Aorta (tissue), 5 donors: ENCODE measurements at regions not wholly inside any gene's neighbourhood (a gene's known extent, or its start where the extent isn't known, plus 50 kb on each side); places are given as distances from the start of the nearest gene placed in this dataset.

Source experiments
- ATAC-seq: fragments of 200-7000 bp; cut with Tn5 transposase; one replicate; pipeline ENCODE4 v1.9.1; 2022; ENCODE audit warnings: moderate library complexity; ENCODE audit not compliant: low FRiP score
- DNase-seq, 2 donors: peaks; one replicate each; pipeline ENCODE4 v3.0.0-alpha.2; 2020
- H3K27ac ChIP-seq, 2 donors: one replicate each; pipeline ENCODE4 v1.5.1; 2013; ENCODE audit warnings: low read length in 2 of 2, mild to moderate bottlenecking in 2 of 2, moderate library complexity in 2 of 2, control low read depth in 1 of 2, inconsistent platforms in 1 of 2, low read depth in 1 of 2
- H3K27me3 ChIP-seq, 2 donors: one replicate each; pipeline ENCODE4 v1.6.1; 2013; ENCODE audit warnings: control low read depth in 1 of 2, low read length in 1 of 2, mild to moderate bottlenecking in 1 of 2, moderate library complexity in 1 of 2; ENCODE audit not compliant: insufficient read depth in 2 of 2, control insufficient read depth in 1 of 2
- H3K36me3 ChIP-seq, 2 donors: one replicate each; pipeline ENCODE4 v1.6.1; 2013; ENCODE audit warnings: control low read depth in 1 of 2, low read length in 1 of 2, mild to moderate bottlenecking in 1 of 2; ENCODE audit not compliant: insufficient read depth in 2 of 2, control insufficient read depth in 1 of 2
- H3K4me1 ChIP-seq, 2 donors: one replicate each; pipeline ENCODE4 v1.6.1; 2013; ENCODE audit warnings: low read length in 2 of 2, control low read depth in 1 of 2, mild to moderate bottlenecking in 1 of 2, moderate library complexity in 1 of 2; ENCODE audit not compliant: insufficient read depth in 2 of 2, control insufficient read depth in 1 of 2
- H3K4me3 ChIP-seq, 2 donors: one replicate each; pipeline ENCODE4 v1.5.1; 2013; ENCODE audit warnings: low read length in 2 of 2, control low read depth in 1 of 2, mild to moderate bottlenecking in 1 of 2
- H3K9me3 ChIP-seq: one replicate; pipeline ENCODE4 v1.6.1; 2013; ENCODE audit warnings: mild to moderate bottlenecking, low read length; ENCODE audit not compliant: control insufficient read depth
- WGBS, 2 donors: extraction: QIAGEN DNeasy Blood & Tissue Kit; methylation state at CpG; one replicate each; pipeline ENCODE4 v1.1.7; 2013; 5-methylcytosine and 5-hydroxymethylcytosine counted together
- intact Hi-C, 2 donors: fragments of 100-400 bp; cut with DNase I; formaldehyde crosslinking; loops; one replicate each; pipeline versions ENCODE4 v1.14.2 to v1.15.0; 2022
- donor health status: healthy with polysubstance abuse.
- donor health status: Bipolar disorder and iron deficiency.
- donor health status: DM: no; HTN: no; CAD: no.
- donor health status: DM: no; HTN: no; CAD: no.
- donor health status: DM: yes; HTN: yes; CAD: no.

- no peak for DNase-seq
- H3K4me1 ChIP-seq, result no peaks in the 10 kb centered on the region
- no peaks in the 10 kb centered on the region for H3K36me3 ChIP-seq
- H3K27me3 ChIP-seq, result no peaks in the 10 kb centered on the region
- no peak for ATAC-seq
- no peak overlapping the region for H3K4me3 ChIP-seq
- 84 to 92% methylated on average over 12 of the region's 12 CpGs for WGBS, 2 donors
- intact Hi-C loops, result no loop called here
- H3K27ac ChIP-seq, result no peak overlapping the region
- no peaks in the 10 kb centered on the region for H3K9me3 ChIP-seq
Observed at GRCh38 chr21:35578831-35579471, 481.4 kb downstream of the SETD4 start.

GRCh38 chr21:35578347-35578782, 482.0 kb downstream of the SETD4 start:
- 51 to 61% methylated on average over 6 of the region's 6 CpGs for WGBS, 2 donors
- intact Hi-C loops, result no loop called here
- Histone ChIP-seq H3K4me3 (no peak overlapping the region), H3K27ac (no peak overlapping the region), H3K4me1 (no peaks in the 10 kb centered on the region), H3K9me3 (no peaks in the 10 kb centered on the region), H3K27me3 (no peaks in the 10 kb centered on the region), H3K36me3 (no peaks in the 10 kb centered on the region)
- DNase-seq (no peak), ATAC-seq (no peak)

- intact Hi-C loops, result no loop called here
- no peaks in the 10 kb centered on the region for H3K9me3 ChIP-seq
- no peak overlapping the region for H3K4me3 ChIP-seq
- 79 to 80% methylated on average over 3 of the region's 3 CpGs for WGBS, 2 donors
- no peaks in the 10 kb centered on the region for H3K27me3 ChIP-seq
- ATAC-seq, result no peak
- no peak for DNase-seq
- H3K27ac ChIP-seq, result no peak overlapping the region
- no peaks in the 10 kb centered on the region for H3K36me3 ChIP-seq
- H3K4me1 ChIP-seq, result no peaks in the 10 kb centered on the region
Observed at GRCh38 chr21:35575280-35575915, 484.9 kb downstream of the SETD4 start.

- Histone ChIP-seq H3K4me1 (no peaks in the 10 kb centered on the region), H3K4me3 (no peak overlapping the region), H3K27ac (no peak overlapping the region), H3K9me3 (no peaks in the 10 kb centered on the region), H3K36me3 (no peaks in the 10 kb centered on the region), H3K27me3 (no peaks in the 10 kb centered on the region)
- DNase-seq (no peak), ATAC-seq (no peak)
- WGBS, 2 donors, result 64 to 72% methylated on average over 6 of the region's 6 CpGs
- intact Hi-C loops, result no loop called here
Observed at GRCh38 chr21:35573472-35574374, 486.6 kb downstream of the SETD4 start.

- WGBS, 2 donors, result 74 to 75% methylated on average over 7 of the region's 7 CpGs
- DNase-seq (no peak), ATAC-seq (no peak)
- no peak overlapping the region for H3K4me3 ChIP-seq
- intact Hi-C loops, result no loop called here
- no peak overlapping the region for H3K27ac ChIP-seq
- no peaks in the 10 kb centered on the region for H3K4me1 ChIP-seq
- no peaks in the 10 kb centered on the region for H3K36me3 ChIP-seq
- peaks cover under 1% of the 10 kb centered on the region for H3K9me3 ChIP-seq
- no peaks in the 10 kb centered on the region for H3K27me3 ChIP-seq
Observed at GRCh38 chr21:35571910-35572309, 488.4 kb downstream of the SETD4 start.

- H3K4me3 ChIP-seq, result no peak overlapping the region
- ATAC-seq, result no peak
- peaks cover 3% of the 10 kb centered on the region for H3K9me3 ChIP-seq
- H3K27ac ChIP-seq, result no peak overlapping the region
- H3K4me1 ChIP-seq, result no peaks in the 10 kb centered on the region
- 75% methylated on average over 5 of the region's 5 CpGs for WGBS, 2 donors
- H3K27me3 ChIP-seq, result no peaks in the 10 kb centered on the region
- DNase-seq, result no peak
- no peaks in the 10 kb centered on the region for H3K36me3 ChIP-seq
- intact Hi-C loops, result loop anchor here in 1 of 2 donors (10.0 kb wide), 1 partner anchor 374 kb away; no protein-coding TSS in a partner anchor
Observed at GRCh38 chr21:35568643-35569042, 491.7 kb downstream of the SETD4 start.

- Histone ChIP-seq H3K4me3 (no peak overlapping the region), H3K4me1 (no peaks in the 10 kb centered on the region), H3K9me3 (peaks cover 3% of the 10 kb centered on the region), H3K36me3 (no peaks in the 10 kb centered on the region), H3K27ac (no peak overlapping the region), H3K27me3 (no peaks in the 10 kb centered on the region)
- DNase-seq (no peak), ATAC-seq (no peak)
- 96% methylated on average over 3 of the region's 3 CpGs for WGBS, 2 donors
- intact Hi-C loops, result loop anchor here in 1 of 2 donors (10.0 kb wide), 1 partner anchor 372 kb away; no protein-coding TSS in a partner anchor
Observed at GRCh38 chr21:35566874-35567273, 493.5 kb downstream of the SETD4 start.

- Histone ChIP-seq H3K9me3 (peaks cover 3% of the 10 kb centered on the region), H3K4me3 (no peak overlapping the region), H3K4me1 (no peaks in the 10 kb centered on the region), H3K36me3 (no peaks in the 10 kb centered on the region), H3K27ac (no peak overlapping the region), H3K27me3 (no peaks in the 10 kb centered on the region)
- WGBS, 2 donors, result 35 to 39% methylated on average over 5 of the region's 5 CpGs
- ATAC-seq, result peak; percentile 65
- intact Hi-C loops, result loop anchor here in 1 of 2 donors (10.0 kb wide), 1 partner anchor 370 kb away; no protein-coding TSS in a partner anchor
- peak; percentile 80 to 89 for DNase-seq
Observed at GRCh38 chr21:35565204-35565611, 495.1 kb downstream of the SETD4 start.
